ENCODE measurements at regions not wholly inside any gene's neighbourhood (a gene's known extent, or its start where the extent isn't known, plus 50 kb on each side); places are given as distances from the start of the nearest gene placed in this dataset.
"Not testable (repeated sequence)": the region's sequence is repeated elsewhere in the genome, so short reads cannot be mapped to it uniquely, and the experiment has no call there.

- POLR2A ChIA-PET; H3K4me1 ChIP-seq (ENCODE audit: control insufficient read depth, insufficient read depth, low read length); BruUV-seq (replicated peaks); H3K36me3 ChIP-seq (ENCODE audit: control insufficient read depth, insufficient read depth, low read length); CTCF ChIA-PET; intact Hi-C loops (cut with micrococcal nuclease; ENCODE audit: unreplicated experiment); in situ Hi-C loops (cut with HindIII; ENCODE audit: low pct_unique_long_range_greater_than_20kb, low sequenced_read_pairs); H3K4me3 ChIP-seq (ENCODE audit: low read depth in 2 of 2, low read length in 2 of 2); DNase-seq (ENCODE audit: low read depth, low spot score); H3K9me3 ChIP-seq (ENCODE audit: control insufficient read depth, insufficient read depth, low read depth, low read length); H3K27me3 ChIP-seq (ENCODE audit: control insufficient read depth, insufficient read depth, low read length); H3K27ac ChIP-seq (ENCODE audit: low read length): not testable (repeated sequence)
- ATAC-seq, result peak; percentile 48; the same call in 1 of the 2 replicates
Measured at GRCh38 chr9:39675211-39675553, 319.7 kb downstream of the SPATA31A1 start.

- intact Hi-C loops (cut with micrococcal nuclease; ENCODE audit: unreplicated experiment); ATAC-seq; H3K36me3 ChIP-seq (ENCODE audit: control insufficient read depth, insufficient read depth, low read length); H3K27ac ChIP-seq (ENCODE audit: low read length); H3K9me3 ChIP-seq (ENCODE audit: control insufficient read depth, insufficient read depth, low read depth, low read length); H3K4me3 ChIP-seq (ENCODE audit: low read depth in 2 of 2, low read length in 2 of 2); POLR2A ChIA-PET; H3K27me3 ChIP-seq (ENCODE audit: control insufficient read depth, insufficient read depth, low read length); H3K4me1 ChIP-seq (ENCODE audit: control insufficient read depth, insufficient read depth, low read length); in situ Hi-C loops (cut with HindIII; ENCODE audit: low pct_unique_long_range_greater_than_20kb, low sequenced_read_pairs); BruUV-seq (replicated peaks); CTCF ChIA-PET; DNase-seq (ENCODE audit: low read depth, low spot score): not testable (repeated sequence)
Measured at GRCh38 chr9:39678534-39679263, 323.2 kb downstream of the SPATA31A1 start.

GRCh38 chr9:39680694-39681401 is 325.4 kb downstream of the SPATA31A1 start:
- in situ Hi-C loops (cut with HindIII; ENCODE audit: low pct_unique_long_range_greater_than_20kb, low sequenced_read_pairs); CTCF ChIA-PET; ATAC-seq; intact Hi-C loops (cut with micrococcal nuclease; ENCODE audit: unreplicated experiment); POLR2A ChIA-PET; H3K9me3 ChIP-seq (ENCODE audit: control insufficient read depth, insufficient read depth, low read depth, low read length); H3K4me1 ChIP-seq (ENCODE audit: control insufficient read depth, insufficient read depth, low read length); H3K27me3 ChIP-seq (ENCODE audit: control insufficient read depth, insufficient read depth, low read length); DNase-seq (ENCODE audit: low read depth, low spot score); H3K4me3 ChIP-seq (ENCODE audit: low read depth in 2 of 2, low read length in 2 of 2); H3K27ac ChIP-seq (ENCODE audit: low read length); H3K36me3 ChIP-seq (ENCODE audit: control insufficient read depth, insufficient read depth, low read length); BruUV-seq (replicated peaks): not testable (repeated sequence)

- H3K9me3 ChIP-seq (ENCODE audit: control insufficient read depth, insufficient read depth, low read depth, low read length); H3K27ac ChIP-seq (ENCODE audit: low read length); POLR2A ChIA-PET; in situ Hi-C loops (cut with HindIII; ENCODE audit: low pct_unique_long_range_greater_than_20kb, low sequenced_read_pairs); ATAC-seq; BruUV-seq (replicated peaks); DNase-seq (ENCODE audit: low read depth, low spot score); H3K4me3 ChIP-seq (ENCODE audit: low read depth in 2 of 2, low read length in 2 of 2); H3K27me3 ChIP-seq (ENCODE audit: control insufficient read depth, insufficient read depth, low read length); CTCF ChIA-PET; intact Hi-C loops (cut with micrococcal nuclease; ENCODE audit: unreplicated experiment); H3K4me1 ChIP-seq (ENCODE audit: control insufficient read depth, insufficient read depth, low read length); H3K36me3 ChIP-seq (ENCODE audit: control insufficient read depth, insufficient read depth, low read length): not testable (repeated sequence)
Measured at GRCh38 chr9:39728862-39729261, 373.4 kb downstream of the SPATA31A1 start.

- H3K27ac ChIP-seq (ENCODE audit: low read length); in situ Hi-C loops (cut with HindIII; ENCODE audit: low pct_unique_long_range_greater_than_20kb, low sequenced_read_pairs); H3K4me3 ChIP-seq (ENCODE audit: low read depth in 2 of 2, low read length in 2 of 2); BruUV-seq (replicated peaks); POLR2A ChIA-PET; H3K27me3 ChIP-seq (ENCODE audit: control insufficient read depth, insufficient read depth, low read length); H3K36me3 ChIP-seq (ENCODE audit: control insufficient read depth, insufficient read depth, low read length); H3K4me1 ChIP-seq (ENCODE audit: control insufficient read depth, insufficient read depth, low read length); ATAC-seq; H3K9me3 ChIP-seq (ENCODE audit: control insufficient read depth, insufficient read depth, low read depth, low read length); intact Hi-C loops (cut with micrococcal nuclease; ENCODE audit: unreplicated experiment); CTCF ChIA-PET; DNase-seq (ENCODE audit: low read depth, low spot score): not testable (repeated sequence)
Measured at GRCh38 chr9:39744898-39745297, 389.4 kb downstream of the SPATA31A1 start.

- BruUV-seq (replicated peaks); intact Hi-C loops (cut with micrococcal nuclease; ENCODE audit: unreplicated experiment); CTCF ChIA-PET: not testable (repeated sequence)
Measured at GRCh38 chr9:39775570-39775969, 420.1 kb downstream of the SPATA31A1 start.

GRCh38 chr9:39791356-39791755 is 435.9 kb downstream of the SPATA31A1 start:
- H3K4me1 ChIP-seq (ENCODE audit: control insufficient read depth, insufficient read depth, low read length); H3K9me3 ChIP-seq (ENCODE audit: control insufficient read depth, insufficient read depth, low read depth, low read length); in situ Hi-C loops (cut with HindIII; ENCODE audit: low pct_unique_long_range_greater_than_20kb, low sequenced_read_pairs); intact Hi-C loops (cut with micrococcal nuclease; ENCODE audit: unreplicated experiment); POLR2A ChIA-PET; H3K27me3 ChIP-seq (ENCODE audit: control insufficient read depth, insufficient read depth, low read length); DNase-seq (ENCODE audit: low read depth, low spot score); H3K27ac ChIP-seq (ENCODE audit: low read length); H3K36me3 ChIP-seq (ENCODE audit: control insufficient read depth, insufficient read depth, low read length); BruUV-seq (replicated peaks); CTCF ChIA-PET: not testable (repeated sequence)
- ATAC-seq, result peak; percentile 100
- peak overlapping the region; percentile 31 to 47 for H3K4me3 ChIP-seq (ENCODE audit: low read depth in 2 of 2, low read length in 2 of 2)

More at GRCh38 chr9:39775570-39775969, 420.1 kb downstream of the SPATA31A1 start:
- H3K27ac ChIP-seq (ENCODE audit: low read length); H3K4me3 ChIP-seq (ENCODE audit: low read depth in 2 of 2, low read length in 2 of 2); ATAC-seq; DNase-seq (ENCODE audit: low read depth, low spot score); H3K36me3 ChIP-seq (ENCODE audit: control insufficient read depth, insufficient read depth, low read length); H3K4me1 ChIP-seq (ENCODE audit: control insufficient read depth, insufficient read depth, low read length); H3K9me3 ChIP-seq (ENCODE audit: control insufficient read depth, insufficient read depth, low read depth, low read length); POLR2A ChIA-PET; H3K27me3 ChIP-seq (ENCODE audit: control insufficient read depth, insufficient read depth, low read length); in situ Hi-C loops (cut with HindIII; ENCODE audit: low pct_unique_long_range_greater_than_20kb, low sequenced_read_pairs): not testable (repeated sequence)
